HepG2 (cell line): ENCODE measurements at regions not wholly inside any gene's neighbourhood (a gene's known extent, or its start where the extent isn't known, plus 50 kb on each side); places are given as distances from the start of the nearest gene placed in this dataset.

Source experiments
- CTCF ChIP-seq: sonication (generic); formaldehyde crosslinking; IDR thresholded peaks from 2 replicates; pipeline ENCODE4 v1.5.0; 2020; ENCODE audit warnings: mild to moderate bottlenecking, missing genetic modification reagents, moderate library complexity
- IKZF5 ChIP-seq: IDR thresholded peaks from 2 replicates; pipeline ENCODE4 v1.6.1; 2018; ENCODE audit warnings: missing genetic modification reagents, mild to moderate bottlenecking, missing compliant biosample characterization
- KDM5B ChIP-seq: sonication (generic); formaldehyde crosslinking; IDR thresholded peaks from 2 replicates; pipeline ENCODE4 v1.4.0; 2020; ENCODE audit warnings: missing genetic modification reagents, mild to moderate bottlenecking, borderline replicate concordance
- NCOA2 ChIP-seq: sonication (generic); formaldehyde crosslinking; IDR thresholded peaks from 2 replicates; pipeline ENCODE4 v1.8.0; 2022; ENCODE audit warnings: inconsistent platforms
- POLR2AphosphoS5 ChIP-seq: IDR thresholded peaks from 2 replicates; pipeline ENCODE4 v1.6.1; 2012; ENCODE audit warnings: low read depth, low read length
- RAD21 ChIP-seq: fragments of 450-650 bp; formaldehyde crosslinking; IDR thresholded peaks from 2 replicates; pipeline ENCODE4 v1.5.0; 2020; ENCODE audit warnings: mild to moderate bottlenecking
- SP5 ChIP-seq: IDR thresholded peaks from 2 replicates; pipeline ENCODE4 v1.6.1; 2016; ENCODE audit warnings: low read depth, borderline replicate concordance
- TAF1 ChIP-seq: sonication (generic); formaldehyde crosslinking; IDR thresholded peaks from 2 replicates; pipeline ENCODE4 v1.4.0; 2020; ENCODE audit warnings: missing genetic modification reagents
- TAF15 ChIP-seq: fragments of 200-400 bp; formaldehyde crosslinking; IDR thresholded peaks from one replicate; pipeline ENCODE4 v1.6.1; 2018; ENCODE audit warnings: mild to moderate bottlenecking, low read depth, low read length; ENCODE audit not compliant: poor library complexity, severe bottlenecking
- ZBTB7A ChIP-seq: sonication (generic); formaldehyde crosslinking; IDR thresholded peaks from 2 replicates; pipeline ENCODE4 v1.8.0; 2022; ENCODE audit warnings: mild to moderate bottlenecking, missing genetic modification reagents
- ZNF121 ChIP-seq: sonication (generic); formaldehyde crosslinking; IDR thresholded peaks from 2 replicates; pipeline ENCODE4 v1.5.0; 2020; ENCODE audit warnings: mild to moderate bottlenecking, missing genetic modification reagents
- ZNF652 ChIP-seq: IDR thresholded peaks from 2 replicates; pipeline ENCODE4 v1.6.1; 2016; ENCODE audit warnings: low read depth, borderline replicate concordance

GRCh38 chr5:24804221-24804681, 159.5 kb upstream of the CDH10 start:
- TF ChIP-seq SP5 (CRISPR knock-in tag), result no peak
- TF ChIP-seq CTCF (CRISPR knock-in tag), result no peak
- no peak for TF ChIP-seq TAF15
- TF ChIP-seq NCOA2 (CRISPR knock-in tag), result no peak
- TF ChIP-seq ZBTB7A (CRISPR knock-in tag), result no peak
- no peak for TF ChIP-seq IKZF5
- TF ChIP-seq TAF1 (CRISPR knock-in tag), result no peak
- TF ChIP-seq ZNF121 (CRISPR knock-in tag), result no peak
- no peak for TF ChIP-seq KDM5B (CRISPR knock-in tag)
- TF ChIP-seq RAD21 (CRISPR knock-in tag), result no peak
- TF ChIP-seq ZNF652, result no peak
- no peak for TF ChIP-seq POLR2AphosphoS5
